SU-DHL-6 (cell line): ENCODE measurements at regions not wholly inside any gene's neighbourhood (a gene's known extent, or its start where the extent isn't known, plus 50 kb on each side); places are given as distances from the start of the nearest gene placed in this dataset.

ENCODE experiments used
- EZH2phosphoT487 ChIP-seq: fragments of 200-600 bp; sonication (generic), shearing (Covaris generic); conservative IDR thresholded peaks from 2 replicates; pipeline ENCODE4 v1.6.1; 2018; ENCODE audit warnings: mild to moderate bottlenecking, antibody characterized with exemption, low read length, moderate library complexity, mixed read lengths
- TF ChIP-seq, protein P1 (sequence below): fragments of 200-600 bp; sonication (generic); IDR thresholded peaks from one replicate; pipeline ENCODE4 v1.5.1; 2017; ENCODE audit warnings: antibody characterized with exemption, mild to moderate bottlenecking, low read length, moderate library complexity; ENCODE audit not compliant: insufficient read depth, poor library complexity, severe bottlenecking

- TF ChIP-seq, protein P1, sequence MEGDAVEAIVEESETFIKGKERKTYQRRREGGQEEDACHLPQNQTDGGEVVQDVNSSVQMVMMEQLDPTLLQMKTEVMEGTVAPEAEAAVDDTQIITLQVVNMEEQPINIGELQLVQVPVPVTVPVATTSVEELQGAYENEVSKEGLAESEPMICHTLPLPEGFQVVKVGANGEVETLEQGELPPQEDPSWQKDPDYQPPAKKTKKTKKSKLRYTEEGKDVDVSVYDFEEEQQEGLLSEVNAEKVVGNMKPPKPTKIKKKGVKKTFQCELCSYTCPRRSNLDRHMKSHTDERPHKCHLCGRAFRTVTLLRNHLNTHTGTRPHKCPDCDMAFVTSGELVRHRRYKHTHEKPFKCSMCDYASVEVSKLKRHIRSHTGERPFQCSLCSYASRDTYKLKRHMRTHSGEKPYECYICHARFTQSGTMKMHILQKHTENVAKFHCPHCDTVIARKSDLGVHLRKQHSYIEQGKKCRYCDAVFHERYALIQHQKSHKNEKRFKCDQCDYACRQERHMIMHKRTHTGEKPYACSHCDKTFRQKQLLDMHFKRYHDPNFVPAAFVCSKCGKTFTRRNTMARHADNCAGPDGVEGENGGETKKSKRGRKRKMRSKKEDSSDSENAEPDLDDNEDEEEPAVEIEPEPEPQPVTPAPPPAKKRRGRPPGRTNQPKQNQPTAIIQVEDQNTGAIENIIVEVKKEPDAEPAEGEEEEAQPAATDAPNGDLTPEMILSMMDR = no peak
- no peak for TF ChIP-seq EZH2phosphoT487
Observed at GRCh38 chr6:121896771-121897170, 461.3 kb downstream of the GJA1 start.
